IPS-NIHi11 (cell line): ENCODE measurements at regions not wholly inside any gene's neighbourhood (a gene's known extent, or its start where the extent isn't known, plus 50 kb on each side); places are given as distances from the start of the nearest gene placed in this dataset.
"Not testable (repeated sequence)": the region's sequence is repeated elsewhere in the genome, so short reads cannot be mapped to it uniquely, and the experiment has no call there.

Source experiments
- DNase-seq: peaks from one replicate; pipeline ENCODE4 v3.0.0; 2012; ENCODE audit warnings: mixed read lengths, low spot score

DNA sequence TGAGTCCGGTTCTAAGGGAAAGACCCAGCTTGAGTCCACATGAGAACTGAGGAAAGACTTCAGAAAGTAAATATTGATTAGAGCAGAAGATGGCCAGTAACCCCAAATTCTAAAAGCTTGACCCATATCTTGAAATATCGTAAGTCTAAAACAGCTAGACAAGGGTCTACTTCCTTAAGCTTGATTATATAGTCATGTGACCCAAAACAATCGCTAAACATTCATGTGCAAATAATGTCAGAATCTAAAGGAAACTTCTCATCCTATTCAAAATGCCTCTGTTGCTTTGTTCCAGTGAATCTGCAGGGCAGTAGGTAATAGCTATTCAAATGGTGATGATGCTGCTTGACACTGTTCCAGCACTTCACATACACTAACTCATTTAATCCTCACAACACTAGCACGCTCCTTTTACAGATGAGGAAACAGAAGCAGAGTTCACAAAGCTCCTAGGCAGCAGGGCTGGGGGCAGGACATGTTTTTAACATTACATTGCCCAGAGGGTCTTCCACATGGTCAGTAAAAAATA, 52.6 kb downstream of the TCF20 start:
- peak; percentile 22 for DNase-seq

DNA sequence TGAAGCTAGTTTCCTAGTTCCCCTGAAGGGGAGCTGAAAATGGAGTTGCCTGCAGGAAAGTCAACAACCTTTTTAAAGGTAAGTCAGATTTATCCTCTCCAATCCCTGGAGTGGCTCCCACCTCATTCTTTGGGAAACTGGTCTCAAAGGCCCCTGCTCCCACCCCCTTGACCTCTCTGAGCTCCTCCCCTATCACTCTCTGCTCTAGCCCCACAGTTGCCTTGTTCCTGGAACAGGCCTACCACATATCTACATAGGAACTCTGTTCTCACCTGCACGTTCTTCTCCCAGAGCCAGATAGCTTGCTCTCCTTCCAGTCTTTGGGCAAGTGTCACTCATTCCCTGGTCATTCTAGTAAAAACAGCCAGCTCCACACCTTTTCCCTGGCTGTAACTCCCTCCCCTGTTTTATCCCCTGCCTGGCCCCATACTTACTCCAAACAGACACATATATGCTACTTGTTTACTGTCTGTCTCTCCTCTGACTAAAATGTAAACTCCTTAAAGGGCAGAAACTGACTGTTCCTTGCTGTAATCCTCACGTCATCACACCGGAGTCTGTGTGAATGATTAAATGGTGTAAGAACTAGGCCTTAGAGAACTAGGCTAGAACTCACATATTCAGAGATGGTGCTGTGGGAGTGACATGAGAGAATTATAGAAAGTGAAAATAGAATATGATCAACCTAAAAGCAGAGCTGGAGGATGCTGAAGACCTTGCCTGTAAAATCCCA, 53.3 kb downstream of the TCF20 start:
- no peak for DNase-seq

DNA sequence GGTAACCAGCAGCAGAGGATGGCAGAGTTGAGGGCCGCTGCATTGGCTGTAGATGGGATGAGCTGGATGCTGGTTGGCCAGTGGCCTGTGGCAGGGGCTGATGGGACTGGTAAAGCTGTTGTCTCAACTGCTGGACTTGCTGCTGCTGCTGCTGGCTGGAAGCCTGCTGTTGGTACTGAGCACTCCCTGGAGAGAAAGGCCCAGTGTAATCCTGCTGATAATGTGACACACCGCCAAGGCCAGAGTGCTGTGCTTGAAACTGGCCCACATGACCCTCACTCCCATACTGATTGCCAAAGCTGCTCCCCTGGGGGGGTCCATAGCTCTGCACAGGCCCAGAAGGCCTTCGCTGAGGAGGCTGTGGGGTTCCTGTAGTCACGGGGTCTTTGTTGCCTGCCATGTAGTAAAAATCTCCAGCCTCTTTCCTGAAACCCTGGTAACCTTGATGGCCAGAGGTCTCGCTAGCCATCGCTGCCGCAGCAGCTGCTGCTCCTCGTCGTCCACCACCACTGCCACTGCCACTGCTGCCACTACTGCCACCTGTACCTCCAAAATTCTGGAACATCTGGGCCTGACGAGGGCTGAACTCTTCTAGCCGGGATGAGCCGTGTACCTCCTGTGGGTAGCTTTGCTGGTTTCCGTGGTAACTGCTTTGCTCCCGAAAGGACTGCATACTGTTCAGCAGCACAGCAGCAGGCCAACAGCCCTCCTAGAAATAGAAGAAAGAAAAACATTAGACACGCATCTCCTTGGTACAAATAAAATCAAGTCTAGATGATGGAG, 55.6 kb downstream of the TCF20 start:
- DNase-seq, result peak; percentile 48

DNA sequence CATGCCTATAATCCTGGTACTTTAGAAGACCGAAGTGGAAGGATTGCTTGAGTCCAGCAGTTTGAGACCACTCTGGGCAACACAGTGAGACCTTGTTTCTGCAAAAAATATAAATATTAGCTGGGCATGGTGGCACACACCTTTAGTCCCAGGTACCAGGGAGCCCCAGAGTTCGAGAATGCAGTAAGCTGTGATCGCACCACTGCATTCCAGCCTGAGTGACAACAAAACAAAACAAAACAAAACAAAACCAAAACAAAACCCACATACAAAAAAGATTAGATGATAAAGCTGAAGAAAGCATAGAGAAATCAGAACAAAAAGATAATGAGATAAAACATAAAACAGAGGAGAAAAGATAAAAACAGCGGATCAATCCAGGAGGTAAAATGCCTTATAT, 62.1 kb downstream of the TCF20 start:
- no peak for DNase-seq

DNA sequence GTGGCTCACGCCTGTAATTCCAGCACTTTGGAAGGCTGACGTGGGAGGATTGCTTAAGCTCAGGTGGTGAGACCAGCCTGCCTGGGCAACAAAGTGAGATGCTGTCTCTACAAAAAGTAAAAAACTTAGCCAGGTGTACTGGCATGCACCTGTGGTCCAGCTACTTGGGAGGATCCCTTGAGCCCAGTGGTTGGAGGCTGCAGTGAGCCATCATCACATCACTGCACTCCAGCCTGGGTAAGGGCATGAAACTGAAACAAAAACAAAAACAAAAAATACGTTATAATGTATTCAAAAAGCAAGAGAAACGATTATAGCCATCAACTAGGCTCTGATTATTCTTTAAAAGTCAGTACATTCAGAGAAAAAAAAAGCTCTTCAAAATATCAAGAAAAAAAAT, 62.5 kb downstream of the TCF20 start:
- DNase-seq, result no peak

DNA sequence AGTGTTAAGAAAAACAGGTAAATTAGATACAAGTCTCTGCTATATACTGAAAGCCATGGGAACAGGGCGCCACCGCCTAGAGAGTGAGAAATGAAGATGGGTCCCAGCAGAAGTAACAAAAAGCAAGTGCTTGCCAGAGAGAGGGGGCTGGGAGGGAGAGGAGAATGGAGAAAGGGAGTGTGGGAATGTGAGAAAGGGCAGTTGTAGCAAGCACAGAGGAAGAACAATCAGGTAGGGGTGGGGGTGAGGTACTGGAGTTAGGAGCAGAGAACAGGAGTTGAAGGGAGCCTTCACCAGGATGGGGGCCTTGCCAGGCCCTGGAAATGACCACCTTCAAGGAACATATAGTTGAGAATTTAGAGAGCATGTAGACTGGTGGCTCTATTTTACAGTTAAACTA, 66.8 kb downstream of the TCF20 start:
- DNase-seq, result peak; percentile 31

DNA sequence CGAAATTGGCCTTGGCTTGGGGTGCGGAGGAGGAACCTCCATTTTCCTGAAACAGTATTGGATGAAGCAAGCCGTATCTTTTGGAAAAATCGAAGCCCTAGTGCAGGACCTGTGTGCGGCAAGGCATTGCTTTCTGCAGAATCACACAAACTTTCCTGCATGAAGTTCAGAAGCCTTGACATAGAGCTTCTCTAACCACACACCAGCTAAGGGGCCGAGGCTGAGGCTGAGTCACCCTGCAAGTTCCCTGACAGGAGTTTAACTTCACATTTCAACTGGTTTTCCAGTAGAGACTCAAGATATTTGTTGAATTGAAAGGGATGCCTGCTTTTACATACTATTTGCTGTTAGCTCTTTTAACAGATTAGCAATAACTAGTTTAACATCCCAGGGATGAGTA, 67.8 kb downstream of the TCF20 start:
- no peak for DNase-seq

DNA sequence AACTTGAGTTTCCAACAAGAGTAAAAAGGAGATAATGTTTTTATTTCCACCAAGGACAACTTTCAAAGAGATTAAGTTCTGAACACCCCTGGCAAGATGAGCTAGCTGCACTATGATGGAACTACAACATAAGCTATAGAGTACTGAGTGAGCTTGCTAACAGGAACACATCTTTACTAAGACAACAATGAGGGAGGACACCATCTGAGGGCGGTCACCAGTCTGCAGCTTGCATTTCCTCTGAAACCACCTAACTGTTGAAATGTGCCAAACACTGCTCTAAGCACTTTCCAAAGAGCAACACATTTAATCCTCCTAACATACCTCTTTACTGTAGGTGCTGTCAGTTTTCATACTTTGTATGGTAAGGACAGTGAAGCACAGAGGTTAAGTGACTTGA, 68.4 kb downstream of the TCF20 start:
- DNase-seq, result no peak

DNA sequence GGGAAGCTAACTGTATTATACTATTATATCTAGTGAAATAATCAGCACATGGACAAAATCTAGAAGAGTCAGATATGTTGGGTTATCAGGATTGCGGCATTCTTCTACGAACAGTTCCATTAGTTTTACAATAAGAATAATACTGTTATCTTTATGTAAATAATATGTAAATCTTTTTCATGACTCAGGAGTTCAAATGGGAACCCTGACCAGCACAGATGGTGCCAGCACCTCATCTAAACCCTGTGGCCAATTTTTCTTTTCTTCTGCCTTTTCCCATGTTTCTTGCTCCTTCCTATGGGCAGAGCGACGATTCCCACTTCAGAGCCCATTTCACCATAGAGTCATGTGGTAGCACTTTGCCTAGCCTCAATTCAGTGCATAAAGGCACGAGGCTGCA, 68.4 kb upstream of the CYP2D6 start:
- DNase-seq, result no peak

DNA sequence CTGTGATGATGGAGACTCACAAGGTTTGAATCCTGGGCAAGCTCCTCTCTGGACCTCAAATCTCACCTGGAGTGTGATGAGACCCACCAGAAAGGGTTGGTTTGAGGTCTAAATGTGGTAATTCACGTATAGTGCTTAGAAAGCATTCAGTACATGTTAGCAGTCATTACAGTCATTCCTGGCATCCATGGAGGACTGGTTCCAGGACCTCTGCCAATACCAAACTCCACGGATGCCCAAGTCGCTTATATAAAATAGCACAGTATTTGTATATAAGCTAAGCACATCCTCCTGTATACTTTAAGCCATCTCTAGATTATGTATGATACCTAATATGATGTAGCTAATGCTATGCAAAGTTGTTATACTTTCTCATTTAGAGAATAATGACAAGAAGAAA, 67.6 kb upstream of the CYP2D6 start:
- DNase-seq, result no peak

DNA sequence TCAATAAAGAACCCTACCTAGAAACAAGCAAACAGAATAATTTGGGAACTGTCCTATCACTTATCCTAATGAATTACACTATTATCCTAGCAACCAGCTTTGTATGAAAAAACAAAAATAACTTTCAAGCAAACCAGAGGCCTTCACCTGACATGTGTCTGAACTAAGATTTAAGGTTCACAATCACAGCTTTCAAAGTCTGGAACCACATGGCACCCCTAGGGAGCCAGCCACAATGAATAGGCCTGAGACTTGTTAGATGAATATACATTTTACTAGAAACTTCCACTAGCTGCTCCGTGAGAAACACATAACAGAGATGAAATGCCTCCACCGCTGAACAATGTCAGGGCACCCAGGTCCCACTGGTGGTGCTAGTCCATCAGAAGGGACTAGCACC, 65.8 kb upstream of the CYP2D6 start:
- no peak for DNase-seq

DNA sequence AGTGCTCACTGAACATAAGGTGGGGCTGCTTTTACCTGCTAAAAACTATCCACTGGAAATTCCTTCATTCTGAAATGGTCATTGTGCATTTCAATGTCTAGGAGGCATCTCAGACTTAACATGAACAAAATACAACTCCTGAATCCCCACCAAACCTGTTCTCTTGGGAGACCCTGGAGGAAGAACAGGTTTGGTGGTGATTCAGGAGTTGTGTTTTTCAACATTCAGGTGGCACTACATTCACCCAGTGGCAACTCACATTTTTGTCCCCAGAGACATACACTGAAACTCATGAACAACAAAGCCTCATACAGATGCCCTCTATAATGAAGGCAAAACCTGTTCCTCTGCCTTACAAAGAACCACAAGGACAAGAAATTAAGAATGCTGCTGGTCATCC, 64.3 kb upstream of the CYP2D6 start:
- no peak for DNase-seq

DNA sequence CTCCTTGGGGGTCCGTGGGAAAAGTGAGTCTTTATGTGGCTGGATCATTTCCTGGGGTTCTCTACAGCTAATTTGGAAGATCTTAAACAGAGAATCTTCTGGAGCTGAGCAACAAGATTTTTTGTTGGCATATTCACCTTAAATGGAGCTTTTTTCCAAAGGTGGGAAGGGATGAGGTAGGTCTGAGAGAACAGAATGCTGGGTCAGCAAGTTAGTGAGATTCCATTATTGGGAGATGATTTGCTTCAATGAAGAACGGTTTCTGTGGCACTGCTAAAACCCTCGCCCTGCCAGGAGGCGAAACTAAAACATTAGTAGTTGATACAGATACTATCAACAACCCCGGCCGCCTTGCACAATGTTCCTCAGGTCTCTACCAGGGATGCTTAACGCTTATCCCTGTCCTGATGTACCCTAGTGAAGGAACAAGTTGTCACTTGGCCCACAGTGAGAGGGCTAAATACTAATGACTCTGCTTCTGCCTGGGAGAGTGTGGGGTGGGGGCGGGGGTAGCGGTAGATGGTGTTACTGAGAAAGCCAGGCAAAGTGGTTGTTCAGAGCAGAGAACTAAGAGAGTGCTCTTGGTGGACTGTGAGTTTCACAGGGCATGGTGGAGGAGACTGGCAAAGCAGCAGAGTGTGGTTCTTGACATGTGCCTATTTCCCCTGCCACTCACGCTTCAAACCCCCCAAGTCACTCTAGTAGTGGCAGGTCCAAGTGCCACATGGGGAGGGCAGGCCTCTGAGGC, 63.7 kb upstream of the CYP2D6 start:
- no peak for DNase-seq

DNA sequence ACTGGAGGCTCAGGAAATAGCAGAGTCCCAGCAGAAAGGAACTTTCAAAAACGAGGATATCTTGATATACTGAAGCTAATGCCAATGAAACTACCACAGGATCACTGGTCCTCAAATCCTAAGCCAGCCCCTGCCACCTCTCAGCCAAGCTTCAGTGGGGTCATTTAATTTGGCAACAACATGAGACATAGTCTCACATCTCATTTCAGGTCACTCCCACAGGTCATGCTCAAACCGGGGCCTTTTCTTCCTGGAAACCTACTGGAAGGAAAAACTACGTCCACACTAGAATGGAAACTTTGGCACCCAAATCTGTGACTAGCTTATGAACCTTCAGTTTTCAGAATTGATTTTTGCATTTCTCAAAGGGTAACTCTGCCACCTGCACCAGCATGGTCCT, 61.9 kb upstream of the CYP2D6 start:
- no peak for DNase-seq

DNA sequence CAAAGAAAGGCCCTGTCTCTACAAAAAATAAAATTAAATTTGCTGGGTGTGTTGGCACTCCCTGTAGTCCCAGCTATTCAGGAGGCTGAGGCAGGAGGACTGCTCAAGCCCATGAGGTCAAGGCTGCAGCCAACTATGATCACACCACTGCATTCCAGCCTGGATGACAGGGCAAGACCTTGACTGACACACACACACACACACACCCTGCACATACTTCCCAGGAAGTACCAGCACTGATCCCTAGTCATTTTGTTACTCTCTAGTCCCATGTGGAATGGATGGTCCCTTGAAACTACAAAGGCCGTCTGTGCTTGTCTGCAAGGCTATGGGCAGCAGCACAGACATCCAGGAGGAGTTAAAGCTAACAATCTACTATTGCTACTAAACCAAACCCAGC, 59.7 kb upstream of the CYP2D6 start:
- DNase-seq, result no peak

DNA sequence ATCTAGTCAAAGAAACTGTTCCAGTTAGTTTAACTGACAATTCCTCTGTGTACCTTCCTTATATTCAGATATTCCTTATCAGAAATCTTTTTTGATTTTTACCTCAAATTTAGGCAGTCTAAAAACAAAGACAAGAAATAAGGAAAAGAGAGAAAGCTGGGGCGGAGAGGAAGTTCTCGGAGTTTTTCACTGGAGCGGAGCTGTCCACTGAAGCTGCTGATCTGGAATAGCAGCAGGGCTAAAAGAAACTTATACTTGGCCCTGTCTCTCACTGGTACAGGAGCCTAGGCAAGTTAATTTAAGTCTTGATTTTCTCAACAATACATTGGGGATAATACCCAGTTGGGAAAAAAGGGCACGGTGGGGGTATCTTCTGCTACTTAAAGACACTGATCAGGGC, 59.2 kb upstream of the CYP2D6 start:
- DNase-seq, result no peak

DNA sequence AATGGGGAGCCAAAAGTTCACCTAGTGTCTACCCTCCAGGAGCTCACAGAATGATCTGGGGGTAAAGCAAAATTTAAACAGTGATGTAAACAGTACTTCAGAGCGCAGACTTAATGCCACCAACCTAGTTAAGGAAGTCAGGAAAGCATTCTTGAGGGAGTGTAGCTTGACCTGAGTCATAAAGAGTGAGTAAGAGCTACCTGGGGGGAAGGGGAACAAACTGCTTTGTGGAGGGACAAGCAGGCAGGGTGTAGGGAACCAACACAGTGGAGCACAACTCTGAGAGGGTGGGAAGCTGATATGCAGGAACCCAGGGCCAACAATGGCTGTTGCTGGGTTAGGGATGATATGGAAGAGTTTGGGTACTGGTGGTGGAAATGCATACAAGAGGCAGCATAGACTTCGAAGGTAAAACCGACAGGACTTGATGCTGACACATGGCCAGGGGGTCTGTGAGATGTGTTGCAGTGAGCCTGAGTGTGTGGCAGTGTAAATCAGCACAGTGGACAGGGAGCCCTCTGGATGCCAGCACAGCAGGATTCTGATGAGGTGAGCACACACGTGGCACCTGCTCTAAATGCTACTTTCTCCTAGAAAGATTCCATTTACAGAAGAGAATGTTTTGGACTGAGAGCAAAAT, 58.3 kb upstream of the CYP2D6 start:
- peak; percentile 33 for DNase-seq

DNA sequence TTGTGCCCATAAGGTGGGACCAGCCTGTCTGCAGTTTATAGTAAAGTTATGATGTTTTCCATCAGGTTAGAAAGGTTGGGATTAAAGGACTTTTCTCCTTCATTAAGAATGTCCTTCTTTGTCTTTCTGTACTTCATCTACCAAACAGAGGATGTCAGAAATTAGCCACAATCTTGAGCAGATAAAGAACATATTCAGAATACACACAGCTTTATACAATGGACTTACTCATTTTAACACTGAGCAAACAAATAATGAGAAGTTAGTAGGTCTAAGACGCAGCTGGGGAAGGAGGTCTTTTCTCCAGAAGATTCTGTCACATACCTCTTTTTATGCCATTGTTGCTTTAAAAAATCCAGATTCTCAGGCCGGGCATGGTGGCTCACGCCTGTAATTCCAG, 57.0 kb upstream of the CYP2D6 start:
- no peak for DNase-seq

DNA sequence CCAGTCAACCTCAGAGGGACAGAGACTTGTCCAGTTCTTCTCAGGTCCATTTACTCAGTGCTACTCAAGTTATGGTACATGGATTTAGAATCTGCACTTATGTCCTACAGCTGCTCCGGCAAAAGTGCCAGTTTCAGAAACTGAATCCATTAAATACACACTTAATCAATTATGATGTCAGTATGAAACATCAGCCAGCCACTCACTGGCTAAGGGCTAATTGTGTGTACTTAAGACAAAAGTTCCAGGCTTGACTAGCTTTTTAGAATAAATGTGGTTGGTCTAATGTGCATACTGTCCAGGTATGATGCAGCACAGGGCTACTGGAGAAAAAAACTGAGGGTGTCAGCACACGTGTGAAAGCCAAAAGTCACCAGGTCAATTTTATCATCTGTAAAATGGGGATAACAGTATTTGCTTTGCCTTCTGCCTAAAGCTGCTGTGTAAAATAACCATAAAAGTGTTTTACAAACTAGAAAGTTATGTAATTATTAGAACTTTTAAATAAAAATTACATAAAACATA, 55.4 kb upstream of the CYP2D6 start:
- DNase-seq, result no peak

DNA sequence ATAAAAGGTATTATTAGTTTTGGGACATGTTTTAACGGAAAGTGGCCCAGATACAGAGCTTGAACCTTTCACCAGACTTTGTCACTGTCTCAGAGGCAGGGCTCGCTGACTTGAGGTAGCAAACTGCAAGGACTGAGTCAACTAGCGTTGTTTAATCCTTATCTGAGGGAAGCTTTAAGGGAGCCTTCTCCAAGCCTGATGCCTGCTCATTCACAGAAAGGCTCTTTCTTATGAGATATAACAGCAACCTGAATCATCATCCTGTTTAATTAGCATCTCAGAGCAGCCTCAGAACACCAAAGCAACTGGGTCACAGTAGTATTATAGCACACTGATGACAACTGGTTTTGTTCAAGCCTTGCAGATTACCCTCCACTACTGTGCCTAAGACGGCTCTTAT, 54.2 kb upstream of the CYP2D6 start:
- DNase-seq, result no peak

DNA sequence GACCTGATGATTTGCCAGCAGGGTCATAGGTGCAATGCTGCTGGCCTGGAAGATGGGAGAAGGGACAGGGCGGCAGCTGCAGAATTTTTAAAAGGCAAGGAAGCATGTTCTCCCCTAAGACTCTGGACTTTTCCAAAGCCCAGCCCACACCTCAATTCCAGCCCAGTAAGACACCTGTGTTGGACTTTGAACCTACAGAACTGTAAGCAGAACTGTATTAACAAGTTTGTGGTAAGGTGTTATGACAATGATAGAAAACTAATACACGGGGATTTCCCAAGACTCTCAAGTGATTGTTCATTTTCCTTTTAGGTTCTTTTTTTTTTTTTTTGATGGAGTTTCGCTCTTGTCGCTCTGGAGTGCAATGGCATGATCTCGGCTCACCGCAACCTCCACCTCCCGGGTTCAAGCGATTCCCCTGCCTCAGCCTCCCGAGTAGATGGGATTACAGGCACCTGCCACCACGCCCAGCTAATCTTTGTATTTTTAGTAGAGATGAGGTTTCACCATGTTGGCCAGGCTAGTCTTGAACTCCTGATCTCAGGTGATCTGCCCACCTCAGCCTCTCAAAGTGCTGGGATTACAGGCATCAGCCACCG, 53.0 kb upstream of the CYP2D6 start:
- DNase-seq, result not testable (repeated sequence)
